Liver (tissue), 8 donors: ENCODE measurements at regions not wholly inside any gene's neighbourhood (a gene's known extent, or its start where the extent isn't known, plus 50 kb on each side); places are given as distances from the start of the nearest gene placed in this dataset.

ENCODE experiments used
- DNase-seq: peaks from one replicate; pipeline ENCODE4 v3.0.0-alpha.2; 2017; ENCODE audit warnings: low spot score
- H3K27ac ChIP-seq, 2 donors: one replicate each; pipeline ENCODE4 v1.7.0; 2013; ENCODE audit warnings: inconsistent platforms in 2 of 2, low read length in 2 of 2, control low read depth in 1 of 2, low read depth in 1 of 2, mild to moderate bottlenecking in 1 of 2
- H3K27me3 ChIP-seq, 4 donors: one replicate each; pipeline versions ENCODE4 v1.6.1 to v1.7.0; 2013; ENCODE audit warnings: low read length in 3 of 4, inconsistent platforms in 1 of 4, mild to moderate bottlenecking in 1 of 4, moderate library complexity in 1 of 4; ENCODE audit not compliant: control insufficient read depth in 4 of 4, insufficient read depth in 4 of 4
- H3K36me3 ChIP-seq, 4 donors: one replicate each; pipeline versions ENCODE4 v1.6.1 to v1.7.0; 2013; ENCODE audit warnings: low read length in 3 of 4, mild to moderate bottlenecking in 3 of 4, low read depth in 1 of 4, moderate library complexity in 1 of 4; ENCODE audit not compliant: control insufficient read depth in 4 of 4, insufficient read depth in 3 of 4
- H3K4me1 ChIP-seq, 4 donors: one replicate each; pipeline versions ENCODE4 v1.6.1 to v1.7.0; 2013; ENCODE audit warnings: low read length in 3 of 4, mild to moderate bottlenecking in 3 of 4, moderate library complexity in 1 of 4; ENCODE audit not compliant: control insufficient read depth in 4 of 4, insufficient read depth in 4 of 4
- H3K4me3 ChIP-seq, 3 donors: one replicate each; pipeline versions ENCODE4 v1.6.1 to v1.7.0; 2013; ENCODE audit warnings: low read length in 3 of 3, control low read depth in 1 of 3, low read depth in 1 of 3, mild to moderate bottlenecking in 1 of 3
- H3K9ac ChIP-seq, 2 donors: one replicate each; pipeline ENCODE4 v1.7.0; 2013; ENCODE audit warnings: low read length in 2 of 2, mild to moderate bottlenecking in 2 of 2, moderate library complexity in 2 of 2, control low read depth in 1 of 2, low read depth in 1 of 2
- H3K9me3 ChIP-seq, 4 donors: one replicate each; pipeline versions ENCODE4 v1.6.1 to v1.7.0; 2013; ENCODE audit warnings: low read length in 3 of 4; ENCODE audit not compliant: control insufficient read depth in 4 of 4
- ATF3 ChIP-seq: IDR thresholded peaks from 2 replicates; pipeline ENCODE4 v1.6.1; 2016; ENCODE audit warnings: antibody characterized with exemption
- CTCF ChIP-seq: fragments of 150-350 bp; IDR thresholded peaks from 2 replicates; pipeline ENCODE4 v1.5.1; 2017; ENCODE audit warnings: improper control_type of control experiment, low read depth, low read length; ENCODE audit not compliant: missing input control
- EGR1 ChIP-seq, 2 donors: IDR thresholded peaks; 2 replicates each; pipeline ENCODE4 v1.6.1; 2016 to 2018; ENCODE audit warnings: antibody characterized with exemption in 2 of 2, low read depth in 2 of 2
- FOXA1 ChIP-seq: IDR thresholded peaks from 2 replicates; pipeline ENCODE4 v1.6.1; 2016; ENCODE audit warnings: antibody characterized with exemption
- FOXA2 ChIP-seq: IDR thresholded peaks from 2 replicates; pipeline ENCODE4 v1.6.1; 2016; ENCODE audit warnings: antibody characterized with exemption
- GABPA ChIP-seq, 2 donors: IDR thresholded peaks in 1 of 2; conservative IDR thresholded peaks in 1 of 2; 2 replicates each; pipeline ENCODE4 v1.6.1; 2016; ENCODE audit warnings: antibody characterized with exemption in 2 of 2, mild to moderate bottlenecking in 1 of 2, moderate library complexity in 1 of 2
- HNF4A ChIP-seq, 2 donors: conservative IDR thresholded peaks; 2 replicates each; pipeline ENCODE4 v1.6.1; 2016; ENCODE audit warnings: antibody characterized with exemption in 2 of 2, mild to moderate bottlenecking in 2 of 2
- HNF4G ChIP-seq: IDR thresholded peaks from 2 replicates; pipeline ENCODE4 v1.6.1; 2016; ENCODE audit warnings: antibody characterized with exemption
- JUND ChIP-seq, 2 donors: IDR thresholded peaks; 2 replicates each; pipeline ENCODE4 v1.6.1; 2016; ENCODE audit warnings: antibody characterized with exemption in 2 of 2
- NR2F2 ChIP-seq: IDR thresholded peaks from 2 replicates; pipeline ENCODE4 v1.6.1; 2016; ENCODE audit warnings: antibody characterized with exemption
- RAD21 ChIP-seq, 2 donors: IDR thresholded peaks; 2 replicates each; pipeline ENCODE4 v1.6.1; 2016; ENCODE audit warnings: antibody characterized with exemption in 2 of 2, mild to moderate bottlenecking in 2 of 2
- REST ChIP-seq: IDR thresholded peaks from 2 replicates; pipeline ENCODE4 v1.6.1; 2016; ENCODE audit warnings: antibody characterized with exemption, mild to moderate bottlenecking
- RXRA ChIP-seq, 2 donors: IDR thresholded peaks; 2 replicates each; pipeline ENCODE4 v1.6.1; 2017 to 2018; ENCODE audit warnings: antibody characterized with exemption in 2 of 2, mild to moderate bottlenecking in 1 of 2
- SP1 ChIP-seq: IDR thresholded peaks from 2 replicates; pipeline ENCODE4 v1.6.1; 2018; ENCODE audit warnings: antibody characterized with exemption, mild to moderate bottlenecking
- TAF1 ChIP-seq: conservative IDR thresholded peaks from 2 replicates; pipeline ENCODE4 v1.6.1; 2016; ENCODE audit warnings: antibody characterized with exemption, mild to moderate bottlenecking
- YY1 ChIP-seq: IDR thresholded peaks from 2 replicates; pipeline ENCODE4 v1.6.1; 2016; ENCODE audit warnings: antibody characterized with exemption, mild to moderate bottlenecking
- WGBS: extraction: QIAGEN DNeasy Blood & Tissue Kit; methylation state at CpG from one replicate; pipeline ENCODE4 v1.1.7; 2013; 5-methylcytosine and 5-hydroxymethylcytosine counted together
- TF ChIP-seq, protein P1 (sequence below): IDR thresholded peaks from 2 replicates; pipeline ENCODE4 v1.6.1; 2016; ENCODE audit warnings: antibody characterized with exemption
- donor health status: healthy.
- donor health status: healthy.
- donor health status: healthy.
- donor health status: healthy.
- donor health status: healthy.

DNA sequence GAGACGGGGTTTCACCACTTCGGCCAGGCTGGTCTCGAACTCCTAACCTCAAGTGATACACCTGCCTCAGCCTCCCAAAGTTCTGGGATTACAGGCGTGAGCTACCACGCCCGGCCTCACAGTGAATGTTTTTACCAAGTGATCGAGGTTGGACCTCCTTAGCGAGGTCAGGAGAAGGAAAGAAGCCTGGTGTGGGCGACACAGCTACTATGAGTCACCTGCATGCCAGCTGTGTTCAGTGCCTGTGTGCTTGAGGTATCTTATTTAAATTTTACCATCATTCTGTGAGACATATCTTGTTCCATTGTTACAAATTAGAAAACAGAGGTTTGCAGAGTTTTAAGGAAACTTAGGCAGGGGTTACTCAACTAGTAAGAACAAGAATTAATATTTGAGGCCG lies 174.8 kb upstream of the DYNLRB2 start (continued):
- TF ChIP-seq EGR1 (IDR thresholded peaks at IDR 0.05; ENCODE audit: low read depth in 2 of 2) = no peak
- TF ChIP-seq ATF3 = no peak
- TF ChIP-seq HNF4G = no peak
- TF ChIP-seq YY1 = no peak
- TF ChIP-seq, protein P1, sequence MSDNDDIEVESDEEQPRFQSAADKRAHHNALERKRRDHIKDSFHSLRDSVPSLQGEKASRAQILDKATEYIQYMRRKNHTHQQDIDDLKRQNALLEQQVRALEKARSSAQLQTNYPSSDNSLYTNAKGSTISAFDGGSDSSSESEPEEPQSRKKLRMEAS = no peak
- no peak for TF ChIP-seq SP1
- TF ChIP-seq FOXA1 = no peak
- TF ChIP-seq RAD21 (IDR thresholded peaks at IDR 0.05) = no peak
- TF ChIP-seq HNF4A (conservative IDR thresholded peaks at IDR 0.05) = no peak

GRCh38 chr16:80362816-80363215 lies 178.0 kb upstream of the DYNLRB2 start:
- Histone ChIP-seq H3K4me3 (no peak overlapping the region), H3K27ac (no peak overlapping the region), H3K9me3 (no peaks in the 10 kb centered on the region), H3K36me3 (no peaks in the 10 kb centered on the region), H3K27me3 (no peaks in the 10 kb centered on the region), H3K9ac (no peak overlapping the region), H3K4me1 (no peaks in the 10 kb centered on the region)
- no peak for DNase-seq
- 95% methylated on average over 3 of the region's 3 CpGs for WGBS
- TF ChIP-seq HNF4G (no peak), RAD21 (IDR thresholded peaks at IDR 0.05) (no peak), TAF1 (no peak), RXRA (IDR thresholded peaks at IDR 0.05) (no peak), FOXA2 (no peak)

- Histone ChIP-seq H3K27me3 (no peaks in the 10 kb centered on the region), H3K27ac (no peak overlapping the region), H3K9me3 (no peaks in the 10 kb centered on the region), H3K4me3 (no peak overlapping the region), H3K36me3 (no peaks in the 10 kb centered on the region), H3K9ac (no peak overlapping the region), H3K4me1 (no peaks in the 10 kb centered on the region)
- no peak for TF ChIP-seq JUND (IDR thresholded peaks at IDR 0.05)
- TF ChIP-seq, protein P1 = no peak
- WGBS = 98% methylated on average over 9 of the region's 9 CpGs
- DNase-seq = no peak
Measured at GRCh38 chr16:80356365-80356764, 184.4 kb upstream of the DYNLRB2 start.

DNA sequence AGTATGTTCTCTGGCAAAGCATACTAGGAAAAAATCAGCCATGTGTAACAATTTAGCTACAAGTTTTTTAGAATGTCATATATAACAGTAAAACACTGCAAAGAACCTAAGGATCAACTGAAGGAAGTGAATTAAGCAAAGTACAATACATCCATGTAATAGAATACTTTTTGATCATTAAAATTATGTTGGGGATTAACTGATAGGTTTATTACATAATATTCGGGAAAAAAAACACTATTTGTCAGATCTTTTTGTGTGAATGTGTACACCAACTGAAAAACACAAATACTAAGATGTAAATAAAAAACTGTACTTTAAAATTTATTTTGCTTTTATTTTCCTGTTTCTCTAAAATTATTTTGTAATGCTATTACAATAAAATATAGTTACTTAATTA lies 185.5 kb upstream of the DYNLRB2 start:
- WGBS = 91% methylated on average over 1 of the region's 1 CpG
- Histone ChIP-seq H3K27me3 (no peaks in the 10 kb centered on the region), H3K36me3 (no peaks in the 10 kb centered on the region), H3K27ac (no peak overlapping the region), H3K9me3 (no peaks in the 10 kb centered on the region), H3K9ac (no peak overlapping the region), H3K4me3 (no peak overlapping the region), H3K4me1 (no peaks in the 10 kb centered on the region)
- DNase-seq = no peak
- TF ChIP-seq FOXA2 (no peak), HNF4G (no peak), SP1 (no peak), RXRA (IDR thresholded peaks at IDR 0.05) (no peak), CTCF (no peak), GABPA (IDR thresholded peaks at IDR 0.05 in 1 of 2, conservative IDR thresholded peaks at IDR 0.05 in 1 of 2) (no peak), JUND (IDR thresholded peaks at IDR 0.05) (no peak), HNF4A (conservative IDR thresholded peaks at IDR 0.05) (no peak), RAD21 (IDR thresholded peaks at IDR 0.05) (no peak), EGR1 (IDR thresholded peaks at IDR 0.05; ENCODE audit: low read depth in 2 of 2) (no peak), REST (no peak), TAF1 (no peak), ATF3 (no peak), YY1 (no peak), FOXA1 (no peak), NR2F2 (no peak)
- TF ChIP-seq, protein P1 = no peak
